HEK293 (cell line): ENCODE measurements at regions not wholly inside any gene's neighbourhood (a gene's known extent, or its start where the extent isn't known, plus 50 kb on each side); places are given as distances from the start of the nearest gene placed in this dataset.

Experiments used
- CTCF ChIA-PET: fragments of 350-600 bp; formaldehyde crosslinking; extraction: SDS; loops from one replicate; lab custom pipeline; 2021; ENCODE audit warnings: antibody characterized with exemption; lab: Yijun Ruan, JAX
- POLR2A ChIA-PET: fragments of 300-600 bp; formaldehyde crosslinking; extraction: SDS; loops from one replicate; lab custom pipeline; 2020; ENCODE audit warnings: antibody characterized with exemption, inconsistent platforms; lab: Yijun Ruan, JAX
- H3K27ac ChIP-seq: fragments of 200-500 bp; sonication (Bioruptor generic); 2 replicates; pipeline ENCODE4 v1.5.1; 2014; ENCODE audit warnings: low read depth, low read length, control low read depth, inconsistent platforms; ENCODE audit errors: extremely low read depth
- H3K36me3 ChIP-seq, 2 experiments: fragments of 200-500 bp in 1 of 2; sonication (Bioruptor generic) in 1 of 2; 1 replicate in 1 of 2; 2 replicates in 1 of 2; pipeline ENCODE4 v1.5.1; 2014 to 2017; ENCODE audit warnings: inconsistent platforms in 2 of 2, low read length in 2 of 2; ENCODE audit not compliant: control insufficient read depth in 2 of 2, insufficient read depth in 1 of 2
- H3K4me1 ChIP-seq: fragments of 200-500 bp; sonication (Bioruptor generic); 2 replicates; pipeline ENCODE4 v1.5.1; 2014; ENCODE audit warnings: mild to moderate bottlenecking, low read length, inconsistent platforms; ENCODE audit not compliant: control insufficient read depth, insufficient read depth
- H3K4me3 ChIP-seq: 2 replicates; pipeline ENCODE4 v1.5.1; 2011; ENCODE audit warnings: low read depth, mild to moderate bottlenecking, control low read depth, low read length, moderate library complexity
- H3K9me3 ChIP-seq: fragments of 200-500 bp; sonication (Bioruptor generic); 2 replicates; pipeline ENCODE4 v1.5.1; 2014; ENCODE audit warnings: low read depth, low read length, inconsistent platforms; ENCODE audit not compliant: control insufficient read depth, insufficient read depth
- HOXA7 ChIP-seq: sonication (generic); formaldehyde crosslinking; IDR thresholded peaks from 2 replicates; pipeline ENCODE4 v1.8.1; 2022; ENCODE audit warnings: missing genetic modification reagents, borderline replicate concordance
- INSM2 ChIP-seq: fragments of 450-650 bp; formaldehyde crosslinking; IDR thresholded peaks from 2 replicates; pipeline ENCODE4 v1.5.1; 2016; ENCODE audit warnings: missing biosample characterization, missing genetic modification characterization
- KLF8 ChIP-seq: fragments of 450-650 bp; formaldehyde crosslinking; IDR thresholded peaks from 2 replicates; pipeline ENCODE4 v1.5.1; 2016; ENCODE audit warnings: missing biosample characterization, missing genetic modification characterization
- KLF9 ChIP-seq: fragments of 450-650 bp; formaldehyde crosslinking; IDR thresholded peaks from 2 replicates; pipeline ENCODE4 v1.5.1; 2016; ENCODE audit warnings: missing biosample characterization, missing genetic modification characterization, low read depth
- OSR2 ChIP-seq: fragments of 450-650 bp; formaldehyde crosslinking; IDR thresholded peaks from 2 replicates; pipeline ENCODE4 v1.5.1; 2016; ENCODE audit warnings: missing biosample characterization, missing genetic modification characterization
- PBX3 ChIP-seq: sonication (generic); formaldehyde crosslinking; IDR thresholded peaks from 2 replicates; pipeline ENCODE4 v1.8.1; 2022; ENCODE audit warnings: mild to moderate bottlenecking, moderate library complexity, missing genetic modification reagents
- PRDM1 ChIP-seq: fragments of 450-650 bp; formaldehyde crosslinking; IDR thresholded peaks from 2 replicates; pipeline ENCODE4; 2016; ENCODE audit warnings: missing biosample characterization, missing genetic modification characterization
- SP7 ChIP-seq: fragments of 450-650 bp; formaldehyde crosslinking; IDR thresholded peaks from 2 replicates; pipeline ENCODE4 v1.5.1; 2016; ENCODE audit warnings: missing biosample characterization, missing genetic modification characterization
- ZBTB20 ChIP-seq: fragments of 450-650 bp; formaldehyde crosslinking; IDR thresholded peaks from 2 replicates; pipeline ENCODE4 v1.5.1; 2016; ENCODE audit warnings: missing biosample characterization, missing genetic modification characterization
- ZNF202 ChIP-seq: fragments of 450-650 bp; formaldehyde crosslinking; IDR thresholded peaks from 2 replicates; pipeline ENCODE4 v1.5.1; 2016; ENCODE audit warnings: missing biosample characterization, missing genetic modification characterization, borderline replicate concordance
- ZNF214 ChIP-seq: fragments of 450-650 bp; formaldehyde crosslinking; IDR thresholded peaks from 2 replicates; pipeline ENCODE4 v1.5.1; 2017; ENCODE audit warnings: missing biosample characterization, mild to moderate bottlenecking, missing genetic modification characterization, borderline replicate concordance
- ZNF223 ChIP-seq: fragments of 450-650 bp; formaldehyde crosslinking; IDR thresholded peaks from 2 replicates; pipeline ENCODE4 v1.5.1; 2016; ENCODE audit warnings: missing biosample characterization, missing genetic modification characterization
- ZNF24 ChIP-seq: fragments of 450-650 bp; formaldehyde crosslinking; IDR thresholded peaks from 2 replicates; pipeline ENCODE4 v1.5.1; 2016; ENCODE audit warnings: missing biosample characterization, missing genetic modification characterization
- ZNF404 ChIP-seq: fragments of 450-650 bp; formaldehyde crosslinking; IDR thresholded peaks from 2 replicates; pipeline ENCODE4 v1.5.1; 2017; ENCODE audit warnings: missing biosample characterization, missing genetic modification characterization
- ZNF416 ChIP-seq: fragments of 450-650 bp; formaldehyde crosslinking; IDR thresholded peaks from 2 replicates; pipeline ENCODE4 v1.5.1; 2016; ENCODE audit warnings: missing biosample characterization, missing genetic modification characterization
- ZNF510 ChIP-seq: fragments of 450-650 bp; formaldehyde crosslinking; IDR thresholded peaks from 2 replicates; pipeline ENCODE4 v1.5.1; 2018; ENCODE audit warnings: mild to moderate bottlenecking, missing genetic modification characterization, missing biosample characterization; ENCODE audit not compliant: insufficient replicate concordance
- ZNF544 ChIP-seq: fragments of 450-650 bp; formaldehyde crosslinking; IDR thresholded peaks from 2 replicates; pipeline ENCODE4 v1.5.0; 2017; ENCODE audit warnings: missing biosample characterization, missing genetic modification characterization
- ZNF548 ChIP-seq: fragments of 450-650 bp; formaldehyde crosslinking; IDR thresholded peaks from 2 replicates; pipeline ENCODE4 v1.5.1; 2016; ENCODE audit warnings: missing biosample characterization, missing genetic modification characterization
- ZNF555 ChIP-seq: fragments of 450-650 bp; formaldehyde crosslinking; conservative IDR thresholded peaks from 2 replicates; pipeline ENCODE4 v1.5.1; 2017; ENCODE audit warnings: missing biosample characterization, mild to moderate bottlenecking, missing genetic modification characterization, inconsistent platforms
- ZNF623 ChIP-seq: fragments of 450-650 bp; formaldehyde crosslinking; IDR thresholded peaks from 2 replicates; pipeline ENCODE4 v1.5.1; 2016; ENCODE audit warnings: missing biosample characterization, missing genetic modification characterization
- ZNF645 ChIP-seq: fragments of 450-650 bp; formaldehyde crosslinking; IDR thresholded peaks from 2 replicates; pipeline ENCODE4; 2016; ENCODE audit warnings: missing biosample characterization, missing genetic modification characterization
- ZNF654 ChIP-seq: fragments of 450-650 bp; formaldehyde crosslinking; IDR thresholded peaks from 2 replicates; pipeline ENCODE4 v1.5.1; 2016; ENCODE audit warnings: low read depth, missing biosample characterization, missing genetic modification characterization
- ZNF677 ChIP-seq: fragments of 450-650 bp; IDR thresholded peaks from 2 replicates; pipeline ENCODE4 v1.5.0; 2018; ENCODE audit warnings: missing biosample characterization, mild to moderate bottlenecking, missing genetic modification characterization, moderate library complexity
- ZNF830 ChIP-seq: fragments of 450-650 bp; IDR thresholded peaks from 2 replicates; pipeline ENCODE4 v1.5.0; 2018; ENCODE audit warnings: missing biosample characterization, missing genetic modification characterization, low read depth, mild to moderate bottlenecking, moderate library complexity
- ZSCAN5A ChIP-seq: fragments of 450-650 bp; formaldehyde crosslinking; IDR thresholded peaks from 2 replicates; pipeline ENCODE4 v1.5.1; 2016; ENCODE audit warnings: missing biosample characterization, missing genetic modification characterization
- TF ChIP-seq, protein P1 (sequence below): fragments of 450-650 bp; formaldehyde crosslinking; IDR thresholded peaks from 2 replicates; pipeline ENCODE4 v1.5.1; 2017; ENCODE audit warnings: missing biosample characterization, mild to moderate bottlenecking, missing genetic modification characterization, moderate library complexity

GRCh38 chr13:38166116-38166515, 183.5 kb upstream of the UFM1 start:
- no peaks in the 10 kb centered on the region for H3K9me3 ChIP-seq
- H3K36me3 ChIP-seq = no peaks in the 10 kb centered on the region
- no peak overlapping the region for H3K4me3 ChIP-seq
- TF ChIP-seq ZNF645 (tag by site-specific recombination) = no peak
- TF ChIP-seq, protein P1, sequence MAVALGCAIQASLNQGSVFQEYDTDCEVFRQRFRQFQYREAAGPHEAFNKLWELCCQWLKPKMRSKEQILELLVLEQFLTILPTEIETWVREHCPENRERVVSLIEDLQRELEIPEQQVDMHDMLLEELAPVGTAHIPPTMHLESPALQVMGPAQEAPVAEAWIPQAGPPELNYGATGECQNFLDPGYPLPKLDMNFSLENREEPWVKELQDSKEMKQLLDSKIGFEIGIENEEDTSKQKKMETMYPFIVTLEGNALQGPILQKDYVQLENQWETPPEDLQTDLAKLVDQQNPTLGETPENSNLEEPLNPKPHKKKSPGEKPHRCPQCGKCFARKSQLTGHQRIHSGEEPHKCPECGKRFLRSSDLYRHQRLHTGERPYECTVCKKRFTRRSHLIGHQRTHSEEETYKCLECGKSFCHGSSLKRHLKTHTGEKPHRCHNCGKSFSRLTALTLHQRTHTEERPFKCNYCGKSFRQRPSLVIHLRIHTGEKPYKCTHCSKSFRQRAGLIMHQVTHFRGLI (tag by site-specific recombination) = no peak
- no peak for TF ChIP-seq ZNF416 (tag by site-specific recombination)
- TF ChIP-seq PRDM1 (tag by site-specific recombination) = no peak
- TF ChIP-seq HOXA7 (CRISPR knock-in tag) = no peak
- TF ChIP-seq ZNF214 (tag by site-specific recombination) = no peak
- no peak overlapping the region for H3K27ac ChIP-seq
- H3K4me1 ChIP-seq = no peaks in the 10 kb centered on the region
- CTCF ChIA-PET = no interaction called here
- POLR2A ChIA-PET = no interaction called here

GRCh38 chr13:38160131-38160530, 189.5 kb upstream of the UFM1 start:
- no peak overlapping the region for H3K27ac ChIP-seq
- no peaks in the 10 kb centered on the region for H3K9me3 ChIP-seq
- no peaks in the 10 kb centered on the region for H3K4me1 ChIP-seq
- H3K4me3 ChIP-seq = no peak overlapping the region
- no peaks in the 10 kb centered on the region for H3K36me3 ChIP-seq
- ChIA-PET POLR2A (no interaction called here), CTCF (no interaction called here)
- TF ChIP-seq PBX3 (CRISPR knock-in tag) = no peak
- TF ChIP-seq KLF9 (tag by site-specific recombination) = no peak
- no peak for TF ChIP-seq ZNF416 (tag by site-specific recombination)
- no peak for TF ChIP-seq ZNF202 (tag by site-specific recombination)
- TF ChIP-seq ZNF404 = no peak
- TF ChIP-seq SP7 (tag by site-specific recombination) = no peak
- TF ChIP-seq ZSCAN5A (tag by site-specific recombination) = no peak
- no peak for TF ChIP-seq ZNF223 (tag by site-specific recombination)
- no peak for TF ChIP-seq ZNF677
- TF ChIP-seq ZBTB20 (tag by site-specific recombination) = no peak
- TF ChIP-seq ZNF623 (tag by site-specific recombination) = no peak

- Histone ChIP-seq H3K4me3 (no peak overlapping the region), H3K27ac (no peak overlapping the region), H3K4me1 (no peaks in the 10 kb centered on the region), H3K36me3 (no peaks in the 10 kb centered on the region), H3K9me3 (no peaks in the 10 kb centered on the region)
- POLR2A ChIA-PET = no interaction called here
- CTCF ChIA-PET = no interaction called here
- TF ChIP-seq ZNF24 (tag by site-specific recombination) = no peak
- TF ChIP-seq INSM2 = no peak
- TF ChIP-seq ZNF544 (tag by site-specific recombination) = no peak
- no peak for TF ChIP-seq ZNF555 (tag by site-specific recombination)
- TF ChIP-seq OSR2 = no peak
- no peak for TF ChIP-seq ZNF548
- no peak for TF ChIP-seq KLF8 (tag by site-specific recombination)
- no peak for TF ChIP-seq ZNF830 (tag by site-specific recombination)
- no peak for TF ChIP-seq ZNF510 (tag by site-specific recombination)
- TF ChIP-seq ZNF654 (tag by site-specific recombination) = no peak
Measured at GRCh38 chr13:38159710-38160109, 189.9 kb upstream of the UFM1 start.
